ENCODE measurements at regions not wholly inside any gene's neighbourhood (a gene's known extent, or its start where the extent isn't known, plus 50 kb on each side); places are given as distances from the start of the nearest gene placed in this dataset.

DNA sequence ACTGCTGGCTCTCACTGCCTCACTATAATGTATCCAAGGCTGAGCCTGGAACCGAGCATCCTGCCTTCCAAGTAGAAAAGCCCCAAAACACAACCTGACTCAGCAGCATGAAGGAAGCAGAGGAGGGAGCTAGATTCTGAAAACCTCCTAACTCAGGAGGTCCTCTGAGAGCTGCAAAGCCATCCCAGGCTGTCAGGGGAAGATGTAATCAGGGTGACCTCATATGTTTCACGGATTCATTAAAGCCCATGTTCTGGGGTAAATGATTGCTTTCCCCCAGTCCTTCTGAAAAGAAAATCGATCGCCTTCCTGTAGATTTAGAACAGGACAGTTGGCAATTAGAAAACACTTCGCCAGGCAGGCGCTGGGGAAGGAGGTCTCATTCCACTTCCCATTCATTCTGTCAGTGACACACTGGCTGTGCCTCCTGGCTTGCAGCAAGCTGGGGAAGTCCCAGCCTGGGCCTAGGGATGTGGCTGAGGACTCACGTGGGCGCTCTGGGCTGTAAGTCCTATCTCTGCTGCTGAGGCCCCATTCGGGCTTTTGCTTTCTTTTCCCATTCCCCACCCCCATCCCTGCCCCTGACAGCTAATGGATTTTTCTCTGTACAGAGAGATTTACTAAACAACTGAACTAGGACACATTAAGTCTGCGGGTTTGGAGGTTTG is 75.7 kb upstream of the TMEM132E start:
- no peak overlapping the region for H3K4me2 ChIP-seq
- CTCF ChIA-PET = no interaction called here

DNA sequence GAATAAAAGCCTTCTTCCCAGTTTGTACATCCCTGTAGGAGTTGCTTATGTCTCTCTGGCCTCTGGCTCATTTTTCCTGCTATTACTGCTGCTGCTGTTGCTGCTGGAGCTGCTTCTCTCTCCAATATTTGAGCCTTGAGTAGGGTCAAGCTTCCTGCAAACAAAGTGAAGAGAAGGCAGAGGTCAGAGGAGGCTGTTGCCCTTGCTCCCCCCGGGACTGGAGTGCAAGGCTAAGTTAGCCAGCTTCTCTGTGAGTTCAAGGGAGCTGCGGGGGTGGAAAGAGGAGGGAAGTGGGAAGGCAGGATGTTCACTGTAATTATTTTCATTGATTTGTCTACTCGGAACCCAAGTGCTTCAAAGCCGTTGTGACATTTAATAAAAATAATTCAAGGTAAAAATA is 77.0 kb upstream of the TMEM132E start:
- H3K27me3 ChIP-seq (ENCODE audit: insufficient read depth, low read depth) = peaks cover 9% of the 10 kb centered on the region; the same call in 1 of the 2 replicates
- no peaks in the 10 kb centered on the region for H3K4me1 ChIP-seq (replicated peaks; ENCODE audit: insufficient read depth)
- no peaks in the 10 kb centered on the region for H3K9me3 ChIP-seq (ENCODE audit: insufficient read depth, low read depth)
- H3F3A ChIP-seq (ENCODE audit: insufficient read depth, low read depth) = no peaks in the 10 kb centered on the region
- no peak for DNase-seq
- no peaks in the 10 kb centered on the region for H3K36me3 ChIP-seq (ENCODE audit: low read depth)
- CTCF ChIA-PET = no interaction called here
- H3K79me2 ChIP-seq (ENCODE audit: low read depth) = no peaks in the 10 kb centered on the region
- no peaks in the 10 kb centered on the region for H4K20me1 ChIP-seq (ENCODE audit: insufficient read depth)
- H3K27ac ChIP-seq = no peak overlapping the region
- no peaks in the 10 kb centered on the region for H3K9me2 ChIP-seq (ENCODE audit: insufficient read depth)
- H2AFZ ChIP-seq = no peak overlapping the region
- no peak overlapping the region for H3K4me2 ChIP-seq
- no TSS peak for BruUV-seq (replicated peaks)
- intact Hi-C loops (cut with micrococcal nuclease; ENCODE audit: unreplicated experiment) = no loop called here
- POLR2A ChIA-PET (ENCODE audit: unreplicated experiment) = no interaction called here
- TF ChIP-seq EZH2 (IDR thresholded peaks at IDR 0.05; ENCODE audit: low read depth) = no peak
- TF ChIP-seq, protein P1, sequence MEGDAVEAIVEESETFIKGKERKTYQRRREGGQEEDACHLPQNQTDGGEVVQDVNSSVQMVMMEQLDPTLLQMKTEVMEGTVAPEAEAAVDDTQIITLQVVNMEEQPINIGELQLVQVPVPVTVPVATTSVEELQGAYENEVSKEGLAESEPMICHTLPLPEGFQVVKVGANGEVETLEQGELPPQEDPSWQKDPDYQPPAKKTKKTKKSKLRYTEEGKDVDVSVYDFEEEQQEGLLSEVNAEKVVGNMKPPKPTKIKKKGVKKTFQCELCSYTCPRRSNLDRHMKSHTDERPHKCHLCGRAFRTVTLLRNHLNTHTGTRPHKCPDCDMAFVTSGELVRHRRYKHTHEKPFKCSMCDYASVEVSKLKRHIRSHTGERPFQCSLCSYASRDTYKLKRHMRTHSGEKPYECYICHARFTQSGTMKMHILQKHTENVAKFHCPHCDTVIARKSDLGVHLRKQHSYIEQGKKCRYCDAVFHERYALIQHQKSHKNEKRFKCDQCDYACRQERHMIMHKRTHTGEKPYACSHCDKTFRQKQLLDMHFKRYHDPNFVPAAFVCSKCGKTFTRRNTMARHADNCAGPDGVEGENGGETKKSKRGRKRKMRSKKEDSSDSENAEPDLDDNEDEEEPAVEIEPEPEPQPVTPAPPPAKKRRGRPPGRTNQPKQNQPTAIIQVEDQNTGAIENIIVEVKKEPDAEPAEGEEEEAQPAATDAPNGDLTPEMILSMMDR (conservative IDR thresholded peaks at IDR 0.05) = no peak
- no peak overlapping the region for H3K4me3 ChIP-seq

More for the DNA sequence above, 75.7 kb upstream of the TMEM132E start:
- Histone ChIP-seq H4K20me1 (ENCODE audit: insufficient read depth) (no peaks in the 10 kb centered on the region), H3K4me3 (no peak overlapping the region), H3K27me3 (ENCODE audit: insufficient read depth, low read depth) (peaks cover 9% of the 10 kb centered on the region; the same call in 1 of the 2 replicates), H3K27ac (no peak overlapping the region), H3K79me2 (ENCODE audit: low read depth) (no peaks in the 10 kb centered on the region), H2AFZ (no peak overlapping the region), H3F3A (ENCODE audit: insufficient read depth, low read depth) (no peaks in the 10 kb centered on the region), H3K4me1 (replicated peaks; ENCODE audit: insufficient read depth) (no peaks in the 10 kb centered on the region), H3K36me3 (ENCODE audit: low read depth) (no peaks in the 10 kb centered on the region), H3K9me3 (ENCODE audit: insufficient read depth, low read depth) (no peaks in the 10 kb centered on the region), H3K9me2 (ENCODE audit: insufficient read depth) (no peaks in the 10 kb centered on the region)
- intact Hi-C loops (cut with micrococcal nuclease; ENCODE audit: unreplicated experiment) = no loop called here
- POLR2A ChIA-PET (ENCODE audit: unreplicated experiment) = no interaction called here
- peak in 1 of 2 experiments; percentile 9 for DNase-seq
- BruUV-seq (replicated peaks) = no TSS peak
- TF ChIP-seq, protein P1 (conservative IDR thresholded peaks at IDR 0.05) = no peak
- TF ChIP-seq EZH2 (IDR thresholded peaks at IDR 0.05; ENCODE audit: low read depth) = no peak

DNA sequence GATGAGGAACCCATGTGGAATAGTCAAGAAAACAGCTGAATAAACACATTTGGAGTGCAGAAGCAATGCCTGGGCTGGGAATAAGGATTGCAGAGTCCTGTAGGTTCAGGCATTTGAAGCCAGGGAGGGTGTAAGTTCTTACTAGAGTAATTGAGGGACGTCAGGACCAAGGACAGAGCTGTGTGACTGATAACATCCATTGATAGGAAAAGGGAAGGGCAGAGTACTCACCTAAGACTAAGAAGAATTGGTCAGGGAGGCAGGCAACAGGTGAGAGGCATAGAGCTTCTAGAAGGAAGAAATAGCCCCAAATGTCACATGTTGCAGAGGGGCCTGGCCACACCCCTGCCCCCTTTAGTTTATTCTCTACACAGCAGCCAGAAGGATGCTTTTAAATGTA is 79.8 kb upstream of the TMEM132E start:
- DNase-seq = peak in 1 of 2 experiments; percentile 34
- no peak overlapping the region for H3K4me3 ChIP-seq
- no peaks in the 10 kb centered on the region for H3K4me1 ChIP-seq (replicated peaks; ENCODE audit: insufficient read depth)
- no TSS peak for BruUV-seq (replicated peaks)
- POLR2A ChIA-PET (ENCODE audit: unreplicated experiment) = no interaction called here
- no peaks in the 10 kb centered on the region for H3K9me2 ChIP-seq (ENCODE audit: insufficient read depth)
- no peaks in the 10 kb centered on the region for H3K36me3 ChIP-seq (ENCODE audit: low read depth)
- H3K4me2 ChIP-seq = no peak overlapping the region
- no peaks in the 10 kb centered on the region for H4K20me1 ChIP-seq (ENCODE audit: insufficient read depth)
- TF ChIP-seq EZH2 (IDR thresholded peaks at IDR 0.05; ENCODE audit: low read depth) = no peak
- TF ChIP-seq, protein P1 (conservative IDR thresholded peaks at IDR 0.05) = no peak
- H2AFZ ChIP-seq = no peak overlapping the region
- intact Hi-C loops (cut with micrococcal nuclease; ENCODE audit: unreplicated experiment) = no loop called here
- no peak overlapping the region for H3K27ac ChIP-seq
- H3K27me3 ChIP-seq (ENCODE audit: insufficient read depth, low read depth) = no peaks in the 10 kb centered on the region; the same call in 1 of the 2 replicates
- H3K9me3 ChIP-seq (ENCODE audit: insufficient read depth, low read depth) = no peaks in the 10 kb centered on the region
- CTCF ChIA-PET = no interaction called here
- no peaks in the 10 kb centered on the region for H3F3A ChIP-seq (ENCODE audit: insufficient read depth, low read depth)
- no peaks in the 10 kb centered on the region for H3K79me2 ChIP-seq (ENCODE audit: low read depth)

Measured in PC-9 (cell line).